Duodenal mucosa (tissue), 2 donors: ENCODE measurements at regions not wholly inside any gene's neighbourhood (a gene's known extent, or its start where the extent isn't known, plus 50 kb on each side); places are given as distances from the start of the nearest gene placed in this dataset.
"Not testable (repeated sequence)": the region's sequence is repeated elsewhere in the genome, so short reads cannot be mapped to it uniquely, and the experiment has no call there.

Experiments
- H3K27ac ChIP-seq: one replicate; pipeline ENCODE4 v1.7.0; 2013; ENCODE audit warnings: low read depth, low read length
- H3K27me3 ChIP-seq, 2 donors: one replicate each; pipeline ENCODE4 v1.7.0; 2013; ENCODE audit warnings: low read length in 2 of 2, control low read depth in 1 of 2; ENCODE audit not compliant: insufficient read depth in 2 of 2, control insufficient read depth in 1 of 2
- H3K36me3 ChIP-seq, 2 donors: one replicate each; pipeline ENCODE4 v1.7.0; 2013; ENCODE audit warnings: low read length in 2 of 2, control low read depth in 1 of 2; ENCODE audit not compliant: insufficient read depth in 2 of 2, control insufficient read depth in 1 of 2
- H3K4me1 ChIP-seq, 2 donors: one replicate each; pipeline ENCODE4 v1.7.0; 2013; ENCODE audit warnings: low read length in 2 of 2, control low read depth in 1 of 2; ENCODE audit not compliant: insufficient read depth in 2 of 2, control insufficient read depth in 1 of 2
- H3K4me3 ChIP-seq, 2 donors: one replicate each; pipeline ENCODE4 v1.7.0; 2013; ENCODE audit warnings: low read length in 2 of 2, low read depth in 1 of 2
- H3K9ac ChIP-seq, 2 donors: one replicate each; pipeline ENCODE4 v1.7.0; 2013; ENCODE audit warnings: low read length in 2 of 2, low read depth in 1 of 2
- H3K9me3 ChIP-seq, 2 donors: one replicate each; pipeline ENCODE4 v1.7.0; 2013; ENCODE audit warnings: low read length in 2 of 2, control low read depth in 1 of 2; ENCODE audit not compliant: control insufficient read depth in 1 of 2

DNA sequence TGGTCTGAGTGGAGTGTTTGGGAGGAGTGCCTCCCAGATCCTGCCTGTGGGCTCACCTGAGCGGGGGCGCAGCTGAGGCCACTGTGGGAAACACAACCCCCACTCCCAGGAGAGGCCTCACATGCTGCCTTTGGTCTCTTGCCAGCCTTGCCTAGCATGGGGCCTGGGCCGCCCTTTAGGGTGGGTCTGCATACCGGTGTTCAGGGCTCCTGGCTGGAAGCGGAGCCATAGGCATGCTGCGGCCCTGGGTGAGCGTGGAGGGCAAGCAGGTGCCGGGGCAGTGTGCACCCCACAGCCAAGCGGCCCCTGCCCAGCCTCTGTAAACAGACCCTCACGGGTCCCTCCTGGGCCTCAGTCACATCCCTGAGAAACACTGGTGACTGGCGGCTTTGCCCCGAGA, 255.3 kb downstream of the ANKRD30B start:
- H3K4me1 ChIP-seq, H3K9me3 ChIP-seq: not testable (repeated sequence)

GRCh38 chr18:15003636-15004269, 255.8 kb downstream of the ANKRD30B start:
- not testable (repeated sequence) for H3K27ac ChIP-seq, H3K36me3 ChIP-seq, H3K4me1 ChIP-seq, H3K9ac ChIP-seq, H3K27me3 ChIP-seq, H3K9me3 ChIP-seq, H3K4me3 ChIP-seq

More for the DNA sequence above, 255.3 kb downstream of the ANKRD30B start:
- H3K27ac ChIP-seq, H3K27me3 ChIP-seq, H3K4me3 ChIP-seq, H3K9ac ChIP-seq, H3K36me3 ChIP-seq: not testable (repeated sequence)

DNA sequence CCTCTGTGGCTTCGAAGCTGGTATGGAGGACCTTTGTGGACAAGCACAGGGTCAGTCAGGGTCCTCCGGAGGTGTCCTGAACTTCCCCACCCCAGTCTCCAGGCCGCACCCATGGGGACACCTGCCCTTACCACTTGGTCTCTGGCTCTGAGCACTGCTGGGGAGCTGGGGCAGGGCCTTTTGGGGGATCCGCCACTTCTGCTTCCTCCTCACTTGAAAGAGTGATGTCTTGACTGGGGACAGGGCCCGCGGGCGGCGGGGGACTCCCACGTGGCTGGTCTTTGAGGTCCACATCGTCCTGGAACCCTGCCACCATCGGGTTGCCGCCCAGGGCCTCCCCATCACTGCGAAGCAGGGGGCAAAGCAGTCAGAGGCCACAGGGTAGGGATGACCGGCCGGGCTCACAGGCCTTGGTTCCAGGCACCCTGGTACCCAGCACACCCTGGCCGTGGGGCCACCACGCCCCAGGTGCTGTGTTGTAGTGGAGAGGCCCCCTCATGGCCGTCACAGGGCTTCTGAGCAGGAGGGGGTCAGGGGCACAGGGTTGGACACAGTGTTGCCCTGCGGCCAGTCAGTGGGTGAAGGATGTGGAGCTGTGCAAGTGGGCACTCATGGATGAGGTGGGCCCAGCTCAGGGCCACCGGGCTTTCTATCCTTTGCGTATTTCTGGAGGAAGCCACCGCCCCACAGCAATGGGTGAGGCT, 256.4 kb downstream of the ANKRD30B start:
- H3K36me3 ChIP-seq, H3K9ac ChIP-seq, H3K27ac ChIP-seq, H3K4me3 ChIP-seq, H3K4me1 ChIP-seq, H3K9me3 ChIP-seq, H3K27me3 ChIP-seq: not testable (repeated sequence)

GRCh38 chr18:15005313-15006130, 257.6 kb downstream of the ANKRD30B start:
- Histone ChIP-seq H3K27me3 (no peaks in the 10 kb centered on the region), H3K4me3 (no peak overlapping the region), H3K4me1 (no peaks in the 10 kb centered on the region), H3K36me3 (no peaks in the 10 kb centered on the region), H3K27ac (no peak overlapping the region), H3K9ac (no peak overlapping the region), H3K9me3 (no peaks in the 10 kb centered on the region)

- not testable (repeated sequence) for H3K4me1 ChIP-seq, H3K36me3 ChIP-seq, H3K27ac ChIP-seq, H3K9me3 ChIP-seq, H3K27me3 ChIP-seq, H3K9ac ChIP-seq, H3K4me3 ChIP-seq
Observed at GRCh38 chr18:15006616-15007015, 258.6 kb downstream of the ANKRD30B start.

DNA sequence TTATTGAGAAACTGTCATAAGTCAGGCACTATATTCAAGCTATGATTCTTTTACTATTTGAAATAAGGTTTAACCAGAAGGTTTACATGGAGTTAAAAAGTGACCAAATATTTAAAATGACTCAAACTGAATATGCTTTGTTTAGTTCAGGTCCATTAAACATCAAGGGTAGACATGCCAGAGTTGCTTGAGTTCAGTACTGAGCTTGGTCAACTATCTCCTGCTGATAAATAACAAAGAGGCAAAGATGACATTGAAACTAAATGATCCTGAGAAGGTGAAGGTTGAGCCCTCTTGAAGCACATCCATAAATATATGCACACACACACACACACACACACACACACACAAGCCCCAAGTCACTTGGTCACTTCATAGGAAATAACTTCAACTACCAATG, 278.1 kb downstream of the ANKRD30B start:
- not testable (repeated sequence) for H3K27ac ChIP-seq, H3K4me1 ChIP-seq, H3K36me3 ChIP-seq, H3K9ac ChIP-seq, H3K4me3 ChIP-seq, H3K27me3 ChIP-seq, H3K9me3 ChIP-seq

GRCh38 chr18:15028037-15028436, 280.1 kb downstream of the ANKRD30B start:
- not testable (repeated sequence) for H3K4me1 ChIP-seq, H3K27me3 ChIP-seq, H3K9me3 ChIP-seq, H3K36me3 ChIP-seq, H3K27ac ChIP-seq, H3K4me3 ChIP-seq, H3K9ac ChIP-seq

DNA sequence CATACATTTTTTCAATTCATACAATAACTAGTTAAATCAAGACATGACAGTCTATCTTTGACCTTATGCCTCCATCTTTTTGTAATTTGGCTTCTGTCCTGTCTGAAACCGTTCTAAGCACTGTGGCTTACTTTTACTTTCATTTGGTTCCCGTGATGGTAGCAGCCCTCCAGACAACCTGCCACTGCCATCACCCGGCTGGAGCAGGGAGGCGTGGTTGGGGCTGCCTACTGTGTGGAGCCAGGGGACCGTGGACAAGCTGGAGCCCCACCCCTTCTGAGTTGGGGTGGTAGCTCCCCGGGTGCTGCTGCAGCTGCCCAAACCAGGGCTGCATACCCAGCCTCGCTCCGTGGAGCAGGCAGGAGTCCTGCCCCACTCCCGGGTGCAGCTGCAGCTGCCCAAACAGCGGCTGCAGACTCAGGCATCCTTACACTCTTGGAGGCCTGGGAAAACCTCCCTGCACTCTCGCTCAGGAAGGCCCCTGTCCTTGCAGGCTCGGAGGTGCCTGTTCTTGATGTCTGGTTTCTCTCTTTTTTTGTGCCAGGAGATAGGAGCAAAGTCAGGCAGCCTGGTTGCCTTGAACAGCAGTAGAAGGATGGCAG, 312.4 kb downstream of the ANKRD30B start:
- H3K27ac ChIP-seq, H3K36me3 ChIP-seq, H3K4me3 ChIP-seq, H3K27me3 ChIP-seq, H3K9me3 ChIP-seq, H3K4me1 ChIP-seq, H3K9ac ChIP-seq: not testable (repeated sequence)

- not testable (repeated sequence) for H3K4me3 ChIP-seq, H3K27ac ChIP-seq, H3K9ac ChIP-seq, H3K27me3 ChIP-seq, H3K4me1 ChIP-seq, H3K36me3 ChIP-seq, H3K9me3 ChIP-seq
Observed at GRCh38 chr18:15061289-15061896, 313.4 kb downstream of the ANKRD30B start.

- H3K9ac ChIP-seq, H3K4me1 ChIP-seq, H3K27ac ChIP-seq, H3K4me3 ChIP-seq, H3K27me3 ChIP-seq, H3K9me3 ChIP-seq, H3K36me3 ChIP-seq: not testable (repeated sequence)
Observed at GRCh38 chr18:15066434-15066833, 318.5 kb downstream of the ANKRD30B start.
